ENCODE measurements at regions not wholly inside any gene's neighbourhood (a gene's known extent, or its start where the extent isn't known, plus 50 kb on each side); places are given as distances from the start of the nearest gene placed in this dataset.
"Not testable (repeated sequence)": the region's sequence is repeated elsewhere in the genome, so short reads cannot be mapped to it uniquely, and the experiment has no call there.

DNA sequence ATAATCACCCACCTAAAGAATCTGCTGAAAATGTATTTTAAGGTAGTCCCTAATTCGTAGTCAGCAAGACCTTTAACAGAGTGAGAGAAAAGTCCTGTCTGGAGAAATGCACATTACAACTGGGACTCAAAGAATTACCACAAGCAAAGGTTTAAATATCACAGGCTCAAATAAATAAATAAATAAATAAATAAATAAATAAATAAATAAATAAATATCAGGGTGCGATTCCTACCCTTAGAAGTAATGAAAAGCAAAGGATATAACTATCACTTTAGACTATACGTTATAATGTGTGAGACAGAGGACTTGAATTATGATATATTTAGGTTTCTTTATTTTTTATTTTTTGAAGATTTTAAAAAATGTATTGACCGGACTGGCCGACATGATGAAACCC is 522.5 kb upstream of the ATXN7L3B start:
- Histone ChIP-seq H3K36me3 (ENCODE audit: control insufficient read depth in 2 of 2, extremely low read depth in 1 of 2, insufficient read depth in 2 of 2, low read length in 2 of 2) (no peaks in the 10 kb centered on the region), H3K79me2 (ENCODE audit: control insufficient read depth, insufficient read depth, low read length) (no peaks in the 10 kb centered on the region), H3K9me1 (ENCODE audit: control insufficient read depth, extremely low read depth, insufficient read depth, low read length) (no peaks in the 10 kb centered on the region), H3K27ac (ENCODE audit: control insufficient read depth, insufficient read depth, low read length) (no peak overlapping the region), H3K4me2 (ENCODE audit: control insufficient read depth, extremely low read depth, insufficient read depth, low read depth, low read length) (no peak overlapping the region), H3K9ac (ENCODE audit: control insufficient read depth, extremely low read depth, insufficient read depth, low read length) (no peak overlapping the region), H3K4me3 (ENCODE audit: control insufficient read depth in 2 of 3, extremely low read depth in 1 of 3, insufficient read depth in 2 of 3, low read depth in 1 of 3, low read length in 3 of 3) (no peak overlapping the region), H3K9me3 (ENCODE audit: control insufficient read depth, low read depth, low read length) (no peaks in the 10 kb centered on the region), H3K4me1 (ENCODE audit: control insufficient read depth, extremely low read depth, insufficient read depth, low read length) (no peaks in the 10 kb centered on the region), H4K20me1 (ENCODE audit: control insufficient read depth, extremely low read depth, insufficient read depth, low read length) (no peaks in the 10 kb centered on the region), H2AFZ (ENCODE audit: control insufficient read depth, low read length) (no peak overlapping the region), H3K27me3 (ENCODE audit: control insufficient read depth, extremely low read depth, insufficient read depth, low read length) (no peaks in the 10 kb centered on the region)
- dilution Hi-C loops (cut with MboI; ENCODE audit: extremely low pct_ligation_motif_present, low sequenced_read_pairs) = no loop called here
- TF ChIP-seq, protein P1, sequence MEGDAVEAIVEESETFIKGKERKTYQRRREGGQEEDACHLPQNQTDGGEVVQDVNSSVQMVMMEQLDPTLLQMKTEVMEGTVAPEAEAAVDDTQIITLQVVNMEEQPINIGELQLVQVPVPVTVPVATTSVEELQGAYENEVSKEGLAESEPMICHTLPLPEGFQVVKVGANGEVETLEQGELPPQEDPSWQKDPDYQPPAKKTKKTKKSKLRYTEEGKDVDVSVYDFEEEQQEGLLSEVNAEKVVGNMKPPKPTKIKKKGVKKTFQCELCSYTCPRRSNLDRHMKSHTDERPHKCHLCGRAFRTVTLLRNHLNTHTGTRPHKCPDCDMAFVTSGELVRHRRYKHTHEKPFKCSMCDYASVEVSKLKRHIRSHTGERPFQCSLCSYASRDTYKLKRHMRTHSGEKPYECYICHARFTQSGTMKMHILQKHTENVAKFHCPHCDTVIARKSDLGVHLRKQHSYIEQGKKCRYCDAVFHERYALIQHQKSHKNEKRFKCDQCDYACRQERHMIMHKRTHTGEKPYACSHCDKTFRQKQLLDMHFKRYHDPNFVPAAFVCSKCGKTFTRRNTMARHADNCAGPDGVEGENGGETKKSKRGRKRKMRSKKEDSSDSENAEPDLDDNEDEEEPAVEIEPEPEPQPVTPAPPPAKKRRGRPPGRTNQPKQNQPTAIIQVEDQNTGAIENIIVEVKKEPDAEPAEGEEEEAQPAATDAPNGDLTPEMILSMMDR (optimal IDR thresholded peaks at IDR 0.05 in 1 of 3, IDR thresholded peaks at IDR 0.05 in 1 of 3, conservative IDR thresholded peaks at IDR 0.05 in 1 of 3; ENCODE audit: extremely low read depth in 1 of 3, insufficient read depth in 2 of 3, low read length in 3 of 3) = no peak
- TF ChIP-seq EZH2 (IDR thresholded peaks at IDR 0.05; ENCODE audit: low read length) = no peak
- FAIRE-seq (no peak), DNase-seq (ENCODE audit: low read depth, low spot score) (no peak)

DNA sequence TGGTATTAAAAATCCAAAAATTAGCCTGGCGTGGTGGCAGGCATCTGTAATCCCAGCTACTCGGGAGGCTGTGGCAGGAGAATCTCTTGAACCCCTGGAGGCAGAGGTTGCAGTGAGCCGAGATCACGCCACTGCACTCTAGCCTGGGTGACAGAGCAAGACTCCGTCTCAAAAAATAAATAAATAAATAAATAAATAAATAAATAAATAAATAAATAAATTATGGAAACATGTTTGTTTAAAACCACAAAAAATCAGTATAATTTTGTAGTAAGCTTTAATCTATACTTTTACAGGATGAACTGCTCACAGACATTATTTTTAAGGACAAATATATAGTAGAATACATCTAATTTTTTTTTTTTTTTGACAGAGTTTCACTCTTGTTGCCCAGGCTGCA is 521.3 kb upstream of the ATXN7L3B start:
- H3K79me2 ChIP-seq (ENCODE audit: control insufficient read depth, insufficient read depth, low read length); H3K27me3 ChIP-seq (ENCODE audit: control insufficient read depth, extremely low read depth, insufficient read depth, low read length); DNase-seq (ENCODE audit: low read depth, low spot score); H3K9me3 ChIP-seq (ENCODE audit: control insufficient read depth, low read depth, low read length); H3K36me3 ChIP-seq (ENCODE audit: control insufficient read depth in 2 of 2, extremely low read depth in 1 of 2, insufficient read depth in 2 of 2, low read length in 2 of 2); H2AFZ ChIP-seq (ENCODE audit: control insufficient read depth, low read length); dilution Hi-C loops (cut with MboI; ENCODE audit: extremely low pct_ligation_motif_present, low sequenced_read_pairs); FAIRE-seq; H3K27ac ChIP-seq (ENCODE audit: control insufficient read depth, insufficient read depth, low read length); H3K9ac ChIP-seq (ENCODE audit: control insufficient read depth, extremely low read depth, insufficient read depth, low read length); H3K4me1 ChIP-seq (ENCODE audit: control insufficient read depth, extremely low read depth, insufficient read depth, low read length); H4K20me1 ChIP-seq (ENCODE audit: control insufficient read depth, extremely low read depth, insufficient read depth, low read length); H3K4me2 ChIP-seq (ENCODE audit: control insufficient read depth, extremely low read depth, insufficient read depth, low read depth, low read length); H3K4me3 ChIP-seq (ENCODE audit: control insufficient read depth in 2 of 3, extremely low read depth in 1 of 3, insufficient read depth in 2 of 3, low read depth in 1 of 3, low read length in 3 of 3); H3K9me1 ChIP-seq (ENCODE audit: control insufficient read depth, extremely low read depth, insufficient read depth, low read length): not testable (repeated sequence)

DNA sequence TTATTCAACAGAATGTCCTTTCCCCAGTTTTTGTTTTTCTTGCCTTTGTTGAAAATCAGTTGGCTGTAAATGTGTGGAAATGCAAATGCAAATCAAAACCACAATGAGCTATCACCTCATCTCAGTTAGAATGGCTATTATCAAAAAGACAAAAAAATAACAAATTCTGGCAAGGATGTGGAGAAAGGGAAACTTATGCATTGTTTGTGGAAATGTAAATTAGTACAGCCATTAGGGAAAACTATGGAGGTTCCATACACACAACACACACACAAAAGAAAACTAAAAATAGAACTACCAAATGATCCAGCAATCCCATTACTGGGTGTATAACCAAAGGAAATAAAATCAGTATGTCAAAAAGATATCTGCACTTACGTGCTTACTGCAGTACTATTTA is 518.8 kb upstream of the ATXN7L3B start:
- TF ChIP-seq EZH2 (IDR thresholded peaks at IDR 0.05; ENCODE audit: low read length) = no peak
- H3K9me3 ChIP-seq (ENCODE audit: control insufficient read depth, low read depth, low read length) = no peaks in the 10 kb centered on the region
- no peaks in the 10 kb centered on the region for H4K20me1 ChIP-seq (ENCODE audit: control insufficient read depth, extremely low read depth, insufficient read depth, low read length)
- H3K27ac ChIP-seq (ENCODE audit: control insufficient read depth, insufficient read depth, low read length) = no peak overlapping the region
- H3K27me3 ChIP-seq (ENCODE audit: control insufficient read depth, extremely low read depth, insufficient read depth, low read length) = no peaks in the 10 kb centered on the region
- dilution Hi-C loops (cut with MboI; ENCODE audit: extremely low pct_ligation_motif_present, low sequenced_read_pairs) = no loop called here
- no peaks in the 10 kb centered on the region for H3K9me1 ChIP-seq (ENCODE audit: control insufficient read depth, extremely low read depth, insufficient read depth, low read length)
- H3K4me3 ChIP-seq (ENCODE audit: control insufficient read depth in 2 of 3, extremely low read depth in 1 of 3, insufficient read depth in 2 of 3, low read depth in 1 of 3, low read length in 3 of 3) = no peak overlapping the region
- DNase-seq (ENCODE audit: low read depth, low spot score) (no peak), FAIRE-seq (no peak)
- no peaks in the 10 kb centered on the region for H3K4me1 ChIP-seq (ENCODE audit: control insufficient read depth, extremely low read depth, insufficient read depth, low read length)
- no peak overlapping the region for H3K9ac ChIP-seq (ENCODE audit: control insufficient read depth, extremely low read depth, insufficient read depth, low read length)
- H2AFZ ChIP-seq (ENCODE audit: control insufficient read depth, low read length) = no peak overlapping the region
- H3K36me3 ChIP-seq (ENCODE audit: control insufficient read depth in 2 of 2, extremely low read depth in 1 of 2, insufficient read depth in 2 of 2, low read length in 2 of 2) = no peaks in the 10 kb centered on the region
- no peak overlapping the region for H3K4me2 ChIP-seq (ENCODE audit: control insufficient read depth, extremely low read depth, insufficient read depth, low read depth, low read length)
- H3K79me2 ChIP-seq (ENCODE audit: control insufficient read depth, insufficient read depth, low read length) = no peaks in the 10 kb centered on the region

Measured in keratinocyte (primary cell).